ENCODE measurements at regions not wholly inside any gene's neighbourhood (a gene's known extent, or its start where the extent isn't known, plus 50 kb on each side); places are given as distances from the start of the nearest gene placed in this dataset.

GRCh38 chr11:43214471-43214870 is 97.3 kb upstream of the API5 start:
- H3K27me3 ChIP-seq: no peaks in the 10 kb centered on the region
- H3K27ac ChIP-seq (replicated peaks in 1 of 4): no peak overlapping the region
- H3K4me1 ChIP-seq: no peaks in the 10 kb centered on the region
- peaks cover 0 to 17% (median 5%) of the 10 kb centered on the region in 4 donors for H3K9me3 ChIP-seq
- DNase-seq (ENCODE audit: extremely low spot score): no peak
- H3K4me3 ChIP-seq: no peak overlapping the region
- intact Hi-C loops (cut with DNase I): no loop called here
- H3K36me3 ChIP-seq: no peaks in the 10 kb centered on the region
- TF ChIP-seq CTCF (IDR thresholded peaks at IDR 0.05) (no peak), POLR2AphosphoS5 (IDR thresholded peaks at IDR 0.05) (no peak), EP300 (IDR thresholded peaks at IDR 0.05) (no peak), POLR2A (IDR thresholded peaks at IDR 0.05; ENCODE audit: low read depth) (no peak)
- WGBS: 57% methylated on average over 1 of the region's 1 CpG

DNA sequence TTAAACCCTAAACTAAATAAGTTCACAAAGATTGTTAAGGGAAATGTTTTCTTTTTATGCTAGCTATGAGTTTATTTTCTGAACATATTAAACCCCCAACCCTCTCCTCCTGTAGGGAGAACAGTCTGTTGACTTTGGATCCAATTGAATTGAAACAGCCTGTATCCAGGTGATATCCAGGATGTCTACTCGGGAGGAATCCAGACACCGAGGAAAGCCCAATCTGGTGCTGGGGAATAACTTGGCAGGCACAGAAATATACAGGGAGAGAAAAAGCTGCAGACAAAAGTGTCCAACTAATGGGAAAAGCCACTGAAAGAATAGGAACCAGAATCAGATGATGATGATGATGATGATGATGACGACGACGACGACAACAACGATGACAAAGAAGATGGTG is 93.9 kb upstream of the API5 start:
- intact Hi-C loops (cut with DNase I): no loop called here
- H3K4me3 ChIP-seq: no peak overlapping the region
- H3K27ac ChIP-seq (replicated peaks in 1 of 4): no peak overlapping the region
- H3K27me3 ChIP-seq: no peaks in the 10 kb centered on the region
- 86% methylated on average over 7 of the region's 7 CpGs for WGBS
- DNase-seq (ENCODE audit: extremely low spot score): no peak
- H3K9me3 ChIP-seq: no peaks in the 10 kb centered on the region
- TF ChIP-seq EP300 (IDR thresholded peaks at IDR 0.05): no peak
- TF ChIP-seq POLR2A (IDR thresholded peaks at IDR 0.05; ENCODE audit: low read depth): no peak
- TF ChIP-seq POLR2AphosphoS5 (IDR thresholded peaks at IDR 0.05): no peak
- TF ChIP-seq CTCF (IDR thresholded peaks at IDR 0.05): no peak
- no peaks in the 10 kb centered on the region for H3K4me1 ChIP-seq
- H3K36me3 ChIP-seq: no peaks in the 10 kb centered on the region

GRCh38 chr11:43222215-43222614 is 89.6 kb upstream of the API5 start:
- TF ChIP-seq POLR2A (IDR thresholded peaks at IDR 0.05; ENCODE audit: low read depth): no peak
- no peak for TF ChIP-seq EP300 (IDR thresholded peaks at IDR 0.05)
- no peak for TF ChIP-seq CTCF (IDR thresholded peaks at IDR 0.05)
- TF ChIP-seq POLR2AphosphoS5 (IDR thresholded peaks at IDR 0.05): no peak
- intact Hi-C loops (cut with DNase I): no loop called here

DNA sequence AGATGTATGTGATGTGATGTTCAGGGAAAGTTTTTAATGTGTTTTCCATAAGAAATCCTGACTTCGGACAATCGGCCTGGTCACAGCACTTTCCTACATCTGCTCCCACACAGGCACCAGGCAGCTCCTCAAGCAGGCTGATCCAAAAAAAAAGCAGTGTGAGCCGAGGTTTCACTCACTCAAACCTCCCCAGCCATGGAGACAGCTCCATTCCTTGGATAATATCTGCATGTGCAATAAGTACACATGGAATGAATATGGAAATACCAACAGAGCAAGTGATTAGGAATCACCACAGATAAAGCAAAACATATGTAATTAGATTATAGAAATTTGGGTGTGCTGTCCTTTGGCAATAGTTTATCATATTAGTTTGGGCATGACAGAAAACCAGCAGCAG is 88.8 kb upstream of the API5 start:
- intact Hi-C loops (cut with DNase I): no loop called here
- DNase-seq (ENCODE audit: extremely low spot score): no peak
- TF ChIP-seq POLR2A (IDR thresholded peaks at IDR 0.05; ENCODE audit: low read depth) (no peak), CTCF (IDR thresholded peaks at IDR 0.05) (no peak), EP300 (IDR thresholded peaks at IDR 0.05) (no peak), POLR2AphosphoS5 (IDR thresholded peaks at IDR 0.05) (no peak)
- WGBS: 68% methylated on average over 3 of the region's 3 CpGs
- Histone ChIP-seq H3K4me1 (no peaks in the 10 kb centered on the region), H3K27ac (replicated peaks in 1 of 4) (no peak overlapping the region), H3K27me3 (no peaks in the 10 kb centered on the region), H3K36me3 (no peaks in the 10 kb centered on the region), H3K4me3 (no peak overlapping the region), H3K9me3 (no peaks in the 10 kb centered on the region)

More at GRCh38 chr11:43222215-43222614, 89.6 kb upstream of the API5 start:
- Histone ChIP-seq H3K9me3 (no peaks in the 10 kb centered on the region), H3K27ac (replicated peaks in 1 of 4) (no peak overlapping the region), H3K36me3 (no peaks in the 10 kb centered on the region), H3K4me1 (no peaks in the 10 kb centered on the region), H3K4me3 (no peak overlapping the region), H3K27me3 (no peaks in the 10 kb centered on the region)
- DNase-seq (ENCODE audit: extremely low spot score): no peak

GRCh38 chr11:43234881-43235280 is 76.9 kb upstream of the API5 start:
- no peaks in the 10 kb centered on the region for H3K9me3 ChIP-seq
- H3K4me3 ChIP-seq: no peak overlapping the region
- H3K4me1 ChIP-seq: no peaks in the 10 kb centered on the region
- DNase-seq (ENCODE audit: extremely low spot score): no peak
- intact Hi-C loops (cut with DNase I): no loop called here
- H3K27ac ChIP-seq (replicated peaks in 1 of 4): no peak overlapping the region
- no peaks in the 10 kb centered on the region for H3K27me3 ChIP-seq
- WGBS: 13% methylated on average over 3 of the region's 3 CpGs
- no peaks in the 10 kb centered on the region for H3K36me3 ChIP-seq
- TF ChIP-seq POLR2AphosphoS5 (IDR thresholded peaks at IDR 0.05) (no peak), POLR2A (IDR thresholded peaks at IDR 0.05; ENCODE audit: low read depth) (no peak), CTCF (IDR thresholded peaks at IDR 0.05) (no peak), EP300 (IDR thresholded peaks at IDR 0.05) (no peak)

All from esophagus muscularis mucosa (tissue), 4 donors.